Activated effector memory CD4-positive, alpha-beta T cell treated with Interleukin-2 at 50 U/mL for 16 hours (primary cell): ENCODE measurements at regions not wholly inside any gene's neighbourhood (a gene's known extent, or its start where the extent isn't known, plus 50 kb on each side); places are given as distances from the start of the nearest gene placed in this dataset.

ENCODE experiments used
- DNase-seq: peaks from one replicate; pipeline ENCODE4 v3.0.0-alpha.2; 2020

DNA sequence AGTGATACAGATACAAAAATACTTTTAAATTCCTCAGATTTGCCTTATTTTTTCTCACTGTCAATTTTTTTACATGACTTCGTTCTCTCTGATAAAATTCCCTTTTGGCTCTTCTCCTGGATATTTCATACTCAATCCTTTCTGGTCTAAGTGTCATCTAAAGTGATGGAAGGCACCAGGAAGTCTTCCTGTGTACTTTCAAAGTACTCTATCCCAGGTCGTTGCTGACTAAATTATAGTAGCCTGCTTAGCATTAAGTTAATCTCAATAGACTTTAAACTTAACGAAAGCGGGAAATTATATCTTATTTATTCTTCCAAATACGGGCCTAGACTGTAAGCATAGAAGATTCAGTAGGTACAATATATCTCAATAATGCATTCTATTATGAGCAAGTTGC is 67.8 kb downstream of the CASP12 start:
- no peak for DNase-seq

DNA sequence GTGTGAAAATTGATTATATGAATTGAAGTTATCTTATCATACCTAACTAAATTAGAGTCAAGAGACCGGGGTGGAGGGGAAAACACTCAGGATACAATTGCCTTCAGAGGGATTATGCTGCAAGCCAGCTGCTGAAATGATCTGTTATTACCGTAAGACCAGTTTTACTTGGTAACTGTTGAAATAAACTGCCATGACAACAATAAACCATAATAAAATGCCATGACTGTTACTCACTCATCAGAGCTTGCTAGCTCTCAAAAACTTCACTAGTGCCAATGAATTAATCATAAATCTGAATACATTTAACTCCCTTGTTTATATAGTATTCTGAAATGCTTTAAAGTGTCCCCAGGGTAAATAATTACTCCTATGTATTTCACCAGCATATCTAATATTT is 68.2 kb downstream of the CASP12 start:
- no peak for DNase-seq

DNA sequence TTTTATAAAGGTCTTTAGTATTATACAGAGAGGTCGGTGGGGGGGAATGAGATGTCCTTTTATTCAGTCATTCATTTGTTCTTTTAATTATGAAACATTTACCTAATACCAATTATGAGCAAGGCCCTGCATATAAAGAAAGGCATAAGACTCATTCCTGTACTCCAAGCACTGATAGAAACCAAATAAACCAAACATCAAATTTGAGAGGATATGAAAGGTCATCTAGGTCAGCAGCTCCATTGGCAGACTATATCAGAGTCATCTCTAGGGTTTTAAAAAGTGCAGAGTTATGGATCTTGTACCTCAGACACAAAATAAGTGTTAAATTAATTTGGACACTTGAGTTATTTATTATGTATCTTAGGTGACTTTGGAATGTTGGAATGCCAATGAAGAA is 71.5 kb downstream of the CASP12 start:
- DNase-seq, result no peak

DNA sequence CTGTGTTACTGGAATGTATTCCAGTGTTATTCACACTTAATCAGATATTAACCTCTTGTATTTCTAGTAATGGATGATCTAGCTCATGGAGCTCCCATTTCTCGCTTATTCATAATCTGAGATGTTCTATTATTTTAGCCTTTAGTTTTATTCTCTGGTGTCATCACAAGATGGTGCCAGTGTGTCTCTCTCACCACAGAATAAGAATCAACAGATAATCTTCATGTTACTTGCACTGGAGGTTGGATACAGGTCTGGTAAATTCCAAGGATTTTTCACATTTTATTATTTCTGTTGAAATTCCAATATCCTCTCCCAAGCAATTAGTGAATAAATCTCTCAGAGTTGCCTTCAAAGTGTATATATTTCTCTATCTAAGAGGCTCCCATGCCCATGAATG is 74.6 kb downstream of the CASP12 start:
- no peak for DNase-seq

DNA sequence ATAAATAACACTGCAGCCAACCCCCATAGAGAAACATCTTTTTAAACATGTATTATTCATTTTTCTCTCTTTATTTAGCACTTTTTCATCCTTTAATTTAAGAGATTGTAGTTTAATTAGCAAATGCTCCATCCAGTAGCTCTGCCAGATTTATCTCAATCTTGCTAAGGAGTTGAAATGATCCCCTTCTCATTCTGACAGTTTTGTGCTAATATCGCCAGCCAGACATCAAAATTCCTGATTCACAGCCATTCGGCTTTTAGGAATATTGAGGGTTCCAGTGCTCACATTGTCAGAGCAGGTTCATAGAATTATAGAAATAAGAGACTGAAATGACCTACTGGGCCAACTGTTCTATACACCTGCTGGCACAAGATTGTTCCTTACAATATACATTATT is 77.8 kb downstream of the CASP12 start:
- DNase-seq, result no peak

DNA sequence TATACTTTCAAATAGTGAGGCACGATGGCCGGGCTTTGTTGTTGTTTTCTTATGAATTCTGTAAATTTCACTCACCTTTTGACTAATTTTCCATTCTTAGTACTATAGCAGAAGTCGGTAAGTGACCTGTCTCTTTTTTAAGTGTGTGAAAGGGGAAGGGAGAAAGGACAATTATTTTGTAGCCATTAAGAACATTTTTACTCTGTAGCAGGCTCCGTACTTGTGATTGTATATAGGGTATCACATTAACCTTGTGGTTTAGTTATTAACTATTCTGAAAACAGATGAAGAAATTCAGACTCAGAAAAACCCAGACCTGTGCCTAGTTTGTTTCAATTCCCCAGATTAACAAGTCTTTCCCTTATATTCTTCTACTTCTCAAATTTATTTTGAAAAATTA is 78.7 kb downstream of the CASP12 start:
- no peak for DNase-seq

DNA sequence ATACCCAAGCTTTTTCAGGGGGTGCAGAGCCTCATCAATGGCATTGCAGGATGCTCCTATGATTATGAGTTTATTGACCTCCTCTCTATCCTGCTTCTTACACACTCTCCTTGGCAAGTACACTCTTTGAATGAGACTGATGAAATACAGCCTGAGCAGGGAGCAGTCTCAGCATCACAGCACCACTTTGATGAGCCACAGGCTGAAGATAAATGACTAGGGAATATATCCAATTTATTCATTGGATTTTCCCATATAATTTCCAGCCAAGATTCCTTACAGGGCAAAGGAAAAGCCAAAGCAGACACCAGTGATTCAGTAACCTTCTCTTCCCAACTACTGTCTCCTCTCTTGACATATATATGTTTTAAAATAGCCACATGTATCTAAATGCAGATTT is 79.2 kb downstream of the CASP12 start:
- no peak for DNase-seq

DNA sequence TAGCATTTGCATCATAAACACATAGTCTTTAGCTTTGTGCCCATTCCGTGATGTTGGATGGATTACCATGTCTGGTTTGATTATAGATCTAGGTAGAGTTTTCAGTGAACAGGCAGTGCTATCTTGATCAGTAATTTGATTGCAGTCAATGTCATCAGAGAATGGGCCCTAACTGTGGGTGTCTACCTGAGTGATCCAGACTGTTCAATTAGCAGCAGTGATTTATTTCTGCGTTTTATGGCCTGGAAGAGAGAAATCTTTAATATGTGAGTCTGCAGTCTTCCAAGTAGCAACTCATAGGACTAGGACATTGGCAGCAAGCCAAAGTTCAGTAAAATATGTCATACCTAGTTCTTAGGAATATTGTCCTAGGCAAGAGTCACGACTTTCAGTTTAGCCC is 80.3 kb downstream of the CASP12 start:
- DNase-seq, result no peak

DNA sequence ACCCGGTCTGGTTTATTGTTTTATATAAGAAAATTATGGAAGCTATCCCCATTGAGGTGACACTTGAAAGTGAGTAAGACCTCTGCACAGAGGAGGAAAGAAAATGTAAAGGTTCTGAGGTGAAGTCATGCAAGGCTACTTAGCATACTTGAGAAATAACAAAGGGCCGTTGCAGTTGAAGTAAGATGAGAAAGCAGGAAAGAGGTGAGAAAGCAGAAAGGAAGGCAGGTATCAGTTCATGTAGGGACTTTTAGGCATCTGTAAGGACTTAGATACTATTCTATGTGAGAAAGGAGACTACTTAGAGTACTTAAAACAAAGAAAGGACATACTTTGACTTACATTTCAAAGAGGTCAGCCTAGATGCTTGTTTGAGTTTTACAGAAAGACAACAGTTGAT is 84.7 kb downstream of the CASP12 start:
- no peak for DNase-seq

DNA sequence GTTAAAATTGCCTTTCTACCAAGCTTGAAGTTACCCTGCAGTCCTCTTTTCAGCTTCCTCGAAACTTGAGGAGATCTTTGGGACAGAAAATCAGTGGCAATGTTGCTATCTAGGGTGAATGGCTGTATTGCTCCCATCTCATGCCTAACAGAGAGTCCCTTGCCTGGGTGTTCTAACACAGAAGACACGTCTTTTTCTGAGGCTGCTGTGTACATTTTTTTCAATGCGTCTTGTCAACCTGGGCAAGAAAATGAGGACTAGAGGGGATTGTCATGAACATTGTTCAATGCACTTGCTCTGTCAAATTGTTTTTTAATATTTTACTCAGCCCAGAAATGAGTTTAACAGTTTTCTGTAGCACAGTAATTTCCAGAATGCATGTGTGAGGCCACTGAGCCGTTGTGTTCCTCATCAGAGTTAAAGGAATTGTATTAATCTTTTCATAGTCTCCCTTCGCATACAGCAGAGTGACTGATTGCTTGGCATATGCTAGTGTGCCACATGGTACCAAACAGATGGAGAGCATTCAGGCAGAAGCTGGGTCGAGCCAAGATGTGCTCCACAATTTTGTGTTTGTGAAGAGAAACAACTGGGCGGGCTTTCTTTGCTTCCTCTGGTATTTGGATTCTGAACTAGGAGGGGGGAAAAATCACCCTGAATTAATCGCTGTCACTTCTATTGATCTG is 86.0 kb downstream of the CASP12 start:
- DNase-seq, result no peak

DNA sequence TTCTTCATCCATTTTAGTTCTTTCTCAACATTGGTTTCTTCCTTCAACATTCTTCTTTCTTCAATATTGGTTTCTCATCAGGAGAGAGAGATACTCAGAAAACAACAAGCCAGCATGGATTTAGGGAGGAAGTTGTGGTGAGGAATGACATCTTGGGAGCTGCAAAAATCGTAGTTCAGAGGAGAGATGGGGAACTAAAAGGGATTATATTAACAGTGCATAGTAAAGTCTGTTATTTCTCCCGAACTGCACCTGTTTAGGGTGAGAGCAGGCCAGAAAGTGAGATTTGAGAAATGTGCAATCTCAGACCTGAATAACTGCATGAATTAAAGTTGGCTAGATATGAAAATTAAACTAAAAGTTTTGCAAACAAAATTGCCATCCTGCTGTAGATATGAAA is 94.5 kb downstream of the CASP12 start:
- DNase-seq, result no peak

DNA sequence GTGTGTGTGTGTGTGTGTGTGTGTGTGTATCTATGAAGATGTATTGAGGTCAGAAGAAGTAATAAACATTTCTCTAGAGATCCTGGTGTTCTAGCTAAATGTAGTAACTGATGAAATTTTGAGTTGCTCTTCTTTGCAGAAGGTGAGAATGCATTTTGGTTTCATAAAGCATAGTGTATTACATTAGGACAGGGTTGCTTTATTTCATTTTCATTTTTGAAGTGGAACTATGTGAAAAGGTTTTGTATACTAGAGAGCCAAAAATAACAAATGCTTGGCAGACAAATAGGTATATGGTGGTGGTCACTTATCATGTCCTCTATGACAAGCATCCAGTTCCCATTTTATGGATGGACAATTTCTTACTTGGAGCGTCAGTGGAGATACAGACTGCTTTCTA is 99.0 kb downstream of the CASP12 start:
- no peak for DNase-seq

DNA sequence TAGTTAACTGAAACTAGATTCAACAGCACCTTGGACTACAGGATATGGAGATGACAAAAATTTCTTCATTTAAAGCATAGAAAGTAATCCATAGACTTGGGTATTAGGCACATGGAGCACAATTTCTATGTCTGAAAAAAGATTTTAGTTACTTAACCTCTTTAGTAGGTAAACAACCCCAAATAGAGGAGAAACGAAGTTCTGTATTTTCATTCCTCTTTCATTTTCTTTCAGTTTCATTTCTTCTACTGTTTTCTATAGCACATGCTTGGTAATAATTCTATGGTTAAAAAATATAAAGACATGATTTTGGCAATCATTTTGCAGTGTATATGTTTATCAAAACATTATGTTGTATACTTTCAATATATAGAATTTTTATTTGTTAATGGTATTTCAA is 99.5 kb downstream of the CASP12 start:
- no peak for DNase-seq

DNA sequence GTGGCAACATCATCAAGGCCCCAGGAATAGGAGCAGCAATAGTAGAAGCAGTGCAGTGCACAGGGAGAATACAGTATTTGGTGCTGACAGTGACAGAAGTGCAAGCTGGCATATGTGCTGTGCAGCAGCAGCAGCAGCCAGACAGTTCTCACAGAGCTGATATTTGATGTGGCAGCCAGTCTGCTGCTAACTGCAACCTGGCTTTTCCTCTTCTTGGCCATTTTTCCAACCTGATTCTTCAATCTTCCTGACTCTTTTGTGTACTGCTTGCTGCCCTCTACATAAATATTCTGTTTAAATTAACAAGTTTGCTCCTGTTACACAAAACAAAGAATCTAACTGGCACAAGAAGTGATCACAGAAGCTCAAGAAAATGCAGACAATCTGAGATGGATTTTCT is 102.0 kb downstream of the CASP12 start:
- no peak for DNase-seq

DNA sequence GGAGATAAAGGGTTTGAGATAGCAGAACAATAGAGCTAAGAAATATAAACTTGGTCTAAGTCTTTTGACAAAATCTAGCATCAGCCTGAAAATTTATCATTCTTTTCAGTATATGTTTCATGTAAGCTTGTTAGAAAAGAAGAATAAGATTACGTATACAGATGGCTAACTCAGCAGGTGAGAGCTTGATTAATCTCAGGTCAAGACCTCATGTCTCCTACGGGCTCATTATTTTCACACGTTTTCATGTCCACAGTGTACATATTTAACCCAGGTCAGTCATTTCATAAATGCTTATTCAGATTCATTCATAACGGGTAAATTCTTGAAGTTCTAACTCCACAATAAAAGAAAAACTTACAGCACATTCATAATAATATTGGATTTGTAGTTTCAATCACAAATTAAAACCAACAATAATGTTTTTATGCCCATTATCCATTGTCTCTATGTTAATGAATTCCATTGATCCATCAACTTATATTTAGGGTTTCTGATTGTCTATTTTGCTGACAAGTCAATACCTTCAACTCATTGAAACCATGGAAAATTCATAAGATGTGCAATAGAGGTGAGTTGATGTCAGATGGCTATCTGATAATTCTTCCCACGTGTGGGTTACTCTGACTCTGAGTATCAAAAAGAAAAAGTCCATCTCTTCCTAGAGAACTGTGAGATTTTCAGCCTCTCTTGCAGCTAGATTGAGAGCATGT is 102.6 kb downstream of the CASP12 start:
- DNase-seq, result no peak

DNA sequence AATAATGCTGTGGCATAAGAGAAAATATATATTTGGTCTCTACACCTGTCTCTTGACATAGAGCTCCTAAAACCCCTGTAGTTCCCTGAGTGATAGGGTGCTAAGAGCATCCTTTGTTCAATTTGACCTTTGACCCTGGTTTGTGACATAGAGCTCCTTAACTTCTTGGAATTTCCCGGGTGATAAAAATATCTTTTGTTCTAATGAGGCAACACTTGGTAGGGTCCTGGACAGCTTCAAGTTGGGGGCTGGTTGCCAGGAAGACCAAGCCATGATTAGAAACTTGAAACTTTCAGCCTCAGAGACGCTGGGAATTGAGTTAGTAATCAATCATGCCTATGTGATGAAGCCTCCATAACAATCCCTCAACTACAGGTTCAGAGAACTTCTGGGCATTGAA is 105.4 kb downstream of the CASP12 start:
- no peak for DNase-seq

DNA sequence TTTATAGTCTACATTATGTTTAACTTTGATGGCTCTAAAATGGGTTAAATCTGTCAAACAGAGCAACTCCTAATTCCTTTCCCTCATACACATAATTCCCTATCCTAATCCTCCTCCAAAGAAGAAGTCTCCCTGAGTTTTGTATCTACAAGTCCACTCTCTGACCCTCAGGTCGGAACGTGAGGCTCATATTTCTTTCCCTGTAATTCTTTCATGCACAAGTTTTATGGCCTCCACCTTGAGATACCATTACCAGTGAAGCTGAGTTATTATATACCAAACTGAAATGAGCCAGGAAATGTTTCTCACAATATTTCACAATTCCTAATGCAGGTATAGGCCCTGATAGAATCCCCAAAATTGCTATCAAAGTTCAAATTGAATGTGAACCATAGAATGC is 106.4 kb downstream of the CASP12 start:
- DNase-seq, result no peak

DNA sequence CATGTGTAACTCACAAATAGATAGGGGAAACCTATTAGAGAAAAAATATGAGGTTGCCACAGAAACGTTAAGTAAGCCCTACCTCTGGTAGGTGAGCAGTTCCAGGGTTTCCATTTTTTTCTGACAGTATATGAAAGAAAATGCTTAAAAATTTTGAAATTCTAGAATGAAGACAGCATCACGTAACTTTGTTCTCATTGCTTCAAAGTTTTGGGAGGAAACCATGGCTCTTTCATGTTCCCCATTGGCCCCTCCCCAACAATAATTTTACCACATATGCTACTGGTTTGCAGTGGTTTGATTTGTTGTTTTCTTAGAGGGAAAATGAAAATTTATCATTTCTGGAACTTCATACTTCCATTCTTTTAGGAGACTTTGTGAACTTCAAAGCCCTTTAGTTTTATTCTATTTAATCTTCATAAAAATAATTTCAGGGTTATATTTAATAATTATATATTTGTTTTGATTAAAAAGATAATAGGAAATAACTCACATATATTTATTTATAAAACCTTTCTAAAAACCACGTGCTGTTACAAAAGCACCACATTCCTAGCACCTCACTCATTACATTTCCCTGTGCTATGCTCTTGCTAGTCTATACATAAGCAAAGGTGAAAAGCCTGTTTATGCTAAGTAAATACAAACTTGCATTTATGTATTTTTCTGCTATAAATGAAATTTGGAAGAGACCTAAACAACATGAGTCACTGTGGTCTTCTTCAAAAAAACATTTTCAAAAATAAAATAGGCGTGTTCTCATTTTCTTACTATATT is 113.4 kb downstream of the CASP12 start:
- DNase-seq, result no peak

DNA sequence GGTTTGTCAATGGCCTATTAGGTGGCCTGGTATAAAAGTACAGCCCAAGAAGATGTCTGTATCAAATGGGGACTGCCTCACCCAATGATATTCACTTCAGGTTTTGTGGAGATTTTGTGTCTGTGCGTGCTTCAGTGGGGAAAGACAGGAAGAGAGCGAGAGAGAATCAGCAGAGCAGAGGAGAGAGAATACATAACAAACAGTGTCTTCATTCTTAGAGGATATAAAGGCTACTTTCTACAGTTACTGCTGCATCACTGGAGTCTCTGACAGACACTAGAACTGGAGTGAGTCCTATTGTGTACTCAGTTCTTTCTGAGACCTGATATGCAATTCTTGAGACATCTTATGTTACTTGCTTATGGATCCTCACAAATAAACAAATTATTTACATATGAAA is 115.0 kb downstream of the CASP12 start:
- no peak for DNase-seq

DNA sequence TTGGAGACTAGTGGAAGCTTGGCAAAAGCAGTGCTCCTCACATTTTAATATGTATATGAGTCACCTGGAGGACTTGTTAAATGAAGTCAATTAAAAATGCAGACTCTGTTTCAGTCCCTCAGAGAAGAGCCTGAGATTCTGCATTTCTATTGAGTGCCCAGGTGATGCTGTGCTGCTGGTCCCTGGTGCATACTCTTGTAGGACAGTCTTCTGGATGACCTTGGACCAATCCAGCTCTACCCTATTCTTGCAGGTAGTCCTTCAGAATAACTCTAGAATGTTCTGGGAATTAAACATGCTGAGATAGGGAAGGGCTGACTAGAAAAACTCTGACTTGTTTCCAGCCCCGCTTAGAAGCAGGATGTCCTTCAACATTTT is 115.9 kb downstream of the CASP12 start:
- DNase-seq, result no peak

DNA sequence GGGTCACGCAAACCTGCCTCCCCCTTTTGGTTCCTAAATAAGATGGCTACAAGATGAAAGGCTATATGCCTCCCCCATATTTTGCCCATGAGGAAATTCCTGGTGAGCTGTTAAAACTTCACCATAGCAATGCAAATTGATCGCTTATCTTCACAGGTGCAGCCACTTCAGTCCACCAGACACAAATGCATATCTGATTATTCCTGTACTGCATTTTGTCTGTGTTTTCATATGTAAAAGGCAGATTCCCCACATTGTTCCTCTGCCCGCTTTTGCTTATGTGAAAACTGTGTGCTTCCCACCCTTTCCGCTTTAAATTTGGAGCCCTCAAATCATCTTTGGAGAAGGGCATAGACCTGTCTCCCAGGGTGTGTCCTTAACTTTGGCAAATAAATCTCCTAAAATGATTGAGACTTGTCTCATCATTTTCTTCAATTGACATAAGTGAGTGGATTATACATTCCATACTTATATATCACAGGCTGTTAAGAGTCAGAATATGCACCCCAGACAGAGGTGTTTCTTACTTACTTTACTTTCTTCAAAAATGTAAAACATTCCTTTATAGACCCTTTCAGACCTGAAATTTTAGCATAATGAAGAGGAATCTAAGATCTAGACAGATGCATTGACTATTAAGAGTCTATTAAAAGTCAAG is 116.4 kb downstream of the CASP12 start:
- no peak for DNase-seq

DNA sequence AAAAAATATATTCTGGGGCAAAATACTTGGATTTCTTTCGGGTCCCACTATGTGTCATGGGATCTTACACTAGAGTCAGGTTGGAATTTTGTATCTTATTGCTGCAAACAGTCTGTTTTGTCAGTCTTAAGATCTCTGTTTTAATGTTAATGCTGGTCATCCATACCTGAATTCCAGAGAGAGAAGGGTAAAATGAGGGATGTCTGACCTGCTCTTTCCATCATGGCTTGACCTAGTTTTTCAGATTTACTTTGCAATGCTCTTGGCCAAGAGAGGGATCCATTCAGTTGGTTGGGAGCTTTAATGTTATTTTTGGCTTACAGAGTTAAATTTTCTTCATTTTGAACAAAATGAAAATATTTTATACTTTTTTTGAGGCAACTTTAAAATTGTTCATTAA is 117.2 kb downstream of the CASP12 start:
- DNase-seq, result no peak

DNA sequence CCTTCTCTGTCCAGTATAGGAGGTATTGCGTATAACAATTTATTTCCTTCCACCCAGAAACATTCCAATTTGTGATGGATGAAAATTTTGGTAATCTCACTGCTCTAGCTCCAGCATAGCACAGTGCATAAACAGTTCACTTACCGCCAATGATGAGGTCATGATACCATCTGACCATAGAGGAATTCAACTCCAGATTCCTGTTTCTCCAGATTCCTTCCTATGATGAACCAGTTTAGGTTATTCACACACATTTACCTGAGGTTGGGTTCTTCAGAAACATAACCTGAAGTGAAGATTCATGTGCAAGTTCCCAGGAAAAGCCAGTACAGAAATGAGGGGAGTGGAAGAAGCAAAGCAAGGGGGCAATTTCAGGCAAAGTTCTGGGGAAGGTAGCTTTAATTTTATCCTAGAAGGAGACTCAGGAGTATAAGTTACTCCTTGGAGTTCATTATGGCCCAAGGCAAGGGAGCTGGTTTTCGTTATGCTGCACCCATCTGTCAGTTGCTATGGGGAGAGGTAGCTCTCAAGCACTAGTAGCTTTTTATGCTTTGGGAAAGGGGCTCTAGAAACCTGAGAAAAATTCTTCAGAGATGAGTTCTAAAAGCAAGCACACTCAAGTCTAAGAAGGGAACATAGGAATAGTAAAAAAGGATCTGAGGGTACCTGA is 121.6 kb downstream of the CASP12 start:
- no peak for DNase-seq
